ENCODE measurements at regions not wholly inside any gene's neighbourhood (a gene's known extent, or its start where the extent isn't known, plus 50 kb on each side); places are given as distances from the start of the nearest gene placed in this dataset.

GRCh38 chr20:52008874-52009273, 182.7 kb downstream of the ZFP64 start:
- H2AFZ ChIP-seq (ENCODE audit: low read depth, low read length): no peak overlapping the region
- no peaks in the 10 kb centered on the region for H4K20me1 ChIP-seq (ENCODE audit: insufficient read depth)
- H3K27ac ChIP-seq (ENCODE audit: low read length): no peak overlapping the region
- no peaks in the 10 kb centered on the region for H3K36me3 ChIP-seq (ENCODE audit: insufficient read depth, low read length)
- no peak overlapping the region for H3K9ac ChIP-seq (ENCODE audit: low read length)
- H3K4me3 ChIP-seq (ENCODE audit: low read length): no peak overlapping the region
- H3K9me2 ChIP-seq (ENCODE audit: insufficient read depth, low read length): no peaks in the 10 kb centered on the region
- no peaks in the 10 kb centered on the region for H3K27me3 ChIP-seq (ENCODE audit: insufficient read depth, low read depth, low read length)
- no peak overlapping the region for H3K4me2 ChIP-seq (ENCODE audit: low read length)
- no peaks in the 10 kb centered on the region for H3K79me2 ChIP-seq (replicated peaks; ENCODE audit: insufficient read depth, low read length)
- H3F3A ChIP-seq (ENCODE audit: insufficient read depth, low read length, poor library complexity, severe bottlenecking): no peaks in the 10 kb centered on the region
- TF ChIP-seq POLR2AphosphoS5 (IDR thresholded peaks at IDR 0.05) (no peak), TAF1 (IDR thresholded peaks at IDR 0.05; ENCODE audit: low read depth) (no peak), EZH2 (IDR thresholded peaks at IDR 0.05; ENCODE audit: borderline replicate concordance, insufficient read depth, low read length, poor library complexity, severe bottlenecking) (no peak), REST (IDR thresholded peaks at IDR 0.05; ENCODE audit: borderline replicate concordance) (no peak), SMC3 (conservative IDR thresholded peaks at IDR 0.05; ENCODE audit: poor library complexity) (no peak), EP300 (conservative IDR thresholded peaks at IDR 0.05; ENCODE audit: poor library complexity, severe bottlenecking) (no peak), RAD21 (conservative IDR thresholded peaks at IDR 0.05) (no peak), MXI1 (conservative IDR thresholded peaks at IDR 0.05; ENCODE audit: poor library complexity, severe bottlenecking) (no peak)
- TF ChIP-seq, protein P1, sequence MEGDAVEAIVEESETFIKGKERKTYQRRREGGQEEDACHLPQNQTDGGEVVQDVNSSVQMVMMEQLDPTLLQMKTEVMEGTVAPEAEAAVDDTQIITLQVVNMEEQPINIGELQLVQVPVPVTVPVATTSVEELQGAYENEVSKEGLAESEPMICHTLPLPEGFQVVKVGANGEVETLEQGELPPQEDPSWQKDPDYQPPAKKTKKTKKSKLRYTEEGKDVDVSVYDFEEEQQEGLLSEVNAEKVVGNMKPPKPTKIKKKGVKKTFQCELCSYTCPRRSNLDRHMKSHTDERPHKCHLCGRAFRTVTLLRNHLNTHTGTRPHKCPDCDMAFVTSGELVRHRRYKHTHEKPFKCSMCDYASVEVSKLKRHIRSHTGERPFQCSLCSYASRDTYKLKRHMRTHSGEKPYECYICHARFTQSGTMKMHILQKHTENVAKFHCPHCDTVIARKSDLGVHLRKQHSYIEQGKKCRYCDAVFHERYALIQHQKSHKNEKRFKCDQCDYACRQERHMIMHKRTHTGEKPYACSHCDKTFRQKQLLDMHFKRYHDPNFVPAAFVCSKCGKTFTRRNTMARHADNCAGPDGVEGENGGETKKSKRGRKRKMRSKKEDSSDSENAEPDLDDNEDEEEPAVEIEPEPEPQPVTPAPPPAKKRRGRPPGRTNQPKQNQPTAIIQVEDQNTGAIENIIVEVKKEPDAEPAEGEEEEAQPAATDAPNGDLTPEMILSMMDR (IDR thresholded peaks at IDR 0.05; ENCODE audit: poor library complexity, severe bottlenecking): no peak
- H3K9me3 ChIP-seq (ENCODE audit: low read length): no peaks in the 10 kb centered on the region

- Histone ChIP-seq H3K79me2 (replicated peaks; ENCODE audit: insufficient read depth, low read length) (no peaks in the 10 kb centered on the region), H3K4me2 (ENCODE audit: low read length) (no peak overlapping the region), H3F3A (ENCODE audit: insufficient read depth, low read length, poor library complexity, severe bottlenecking) (no peaks in the 10 kb centered on the region), H3K4me3 (ENCODE audit: low read length) (no peak overlapping the region), H4K20me1 (ENCODE audit: insufficient read depth) (no peaks in the 10 kb centered on the region), H2AFZ (ENCODE audit: low read depth, low read length) (no peak overlapping the region), H3K27me3 (ENCODE audit: insufficient read depth, low read depth, low read length) (no peaks in the 10 kb centered on the region), H3K36me3 (ENCODE audit: insufficient read depth, low read length) (no peaks in the 10 kb centered on the region), H3K9me2 (ENCODE audit: insufficient read depth, low read length) (no peaks in the 10 kb centered on the region), H3K27ac (ENCODE audit: low read length) (no peak overlapping the region), H3K9ac (ENCODE audit: low read length) (no peak overlapping the region), H3K9me3 (ENCODE audit: low read length) (no peaks in the 10 kb centered on the region)
- TF ChIP-seq RAD21 (conservative IDR thresholded peaks at IDR 0.05) (no peak), EZH2 (IDR thresholded peaks at IDR 0.05; ENCODE audit: borderline replicate concordance, insufficient read depth, low read length, poor library complexity, severe bottlenecking) (no peak), TAF1 (IDR thresholded peaks at IDR 0.05; ENCODE audit: low read depth) (no peak), EP300 (conservative IDR thresholded peaks at IDR 0.05; ENCODE audit: poor library complexity, severe bottlenecking) (no peak), SMC3 (conservative IDR thresholded peaks at IDR 0.05; ENCODE audit: poor library complexity) (no peak), MXI1 (conservative IDR thresholded peaks at IDR 0.05; ENCODE audit: poor library complexity, severe bottlenecking) (no peak), REST (IDR thresholded peaks at IDR 0.05; ENCODE audit: borderline replicate concordance) (no peak)
Observed at GRCh38 chr20:52004715-52005114, 186.9 kb downstream of the ZFP64 start.

Measured in neural cell (in vitro differentiated cells).